ENCODE measurements at regions not wholly inside any gene's neighbourhood (a gene's known extent, or its start where the extent isn't known, plus 50 kb on each side); places are given as distances from the start of the nearest gene placed in this dataset.

DNA sequence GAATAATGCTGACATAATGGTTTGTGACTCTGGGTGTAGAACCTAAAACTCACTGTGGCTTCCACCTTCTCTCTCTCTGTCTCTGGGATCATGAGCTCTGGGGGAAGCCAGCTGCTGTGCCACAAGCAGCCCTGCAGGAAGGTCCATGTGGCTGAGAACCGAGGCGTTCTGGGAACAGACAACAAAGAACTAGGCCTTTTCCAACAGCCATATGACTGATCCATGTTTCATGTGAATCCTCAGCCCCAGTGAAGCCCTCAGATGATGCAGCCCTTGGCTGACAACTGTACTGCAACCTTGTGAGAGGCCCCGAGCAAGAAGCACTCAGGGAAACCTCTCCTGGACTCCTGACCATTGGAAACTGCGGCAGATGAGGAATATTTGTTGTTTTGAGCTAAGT lies 56.6 kb downstream of the HLA-G start:
- DNase-seq = no peak

DNA sequence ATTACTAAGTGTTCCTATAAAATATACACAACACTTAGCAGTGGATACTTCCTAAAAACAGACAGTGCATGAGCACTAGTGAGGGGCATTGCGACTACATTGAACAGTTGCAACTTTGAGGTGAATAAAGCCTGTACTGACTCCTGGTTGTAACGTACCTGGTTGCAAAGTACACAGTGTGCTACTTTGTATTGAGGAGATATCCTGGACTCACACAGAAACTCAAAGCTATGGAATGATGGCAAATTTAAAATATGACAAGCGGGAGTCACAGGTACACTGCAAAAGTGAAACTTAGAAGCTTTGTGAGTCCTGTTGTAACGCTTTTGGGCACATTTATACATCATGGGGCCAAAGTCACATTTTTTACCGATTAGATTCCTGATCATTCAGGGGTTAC lies 55.6 kb upstream of the HLA-A start:
- no peak for DNase-seq

DNA sequence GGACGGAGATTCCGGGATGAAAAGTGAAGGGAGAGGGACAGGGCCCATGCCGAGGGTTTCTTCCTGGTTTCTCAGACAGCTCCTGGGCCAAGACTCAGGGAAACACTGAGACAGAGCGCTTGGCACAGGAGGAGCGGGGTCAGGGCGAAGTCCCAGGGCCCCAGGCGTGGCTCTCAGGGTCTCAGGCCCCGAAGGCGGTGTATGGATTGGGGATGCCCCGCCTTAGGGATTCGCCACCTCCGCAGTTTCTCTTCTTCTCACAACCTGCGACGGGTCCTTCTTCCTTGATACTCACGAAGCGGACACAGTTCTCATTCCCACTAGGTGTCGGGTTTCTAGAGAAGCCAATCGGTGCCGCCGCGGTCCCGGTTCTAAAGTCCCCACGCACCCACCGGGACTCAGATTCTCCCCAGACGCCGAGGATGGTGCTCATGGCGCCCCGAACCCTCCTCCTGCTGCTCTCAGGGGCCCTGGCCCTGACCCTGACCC lies 55.0 kb upstream of the HLA-A start:
- no peak for DNase-seq

DNA sequence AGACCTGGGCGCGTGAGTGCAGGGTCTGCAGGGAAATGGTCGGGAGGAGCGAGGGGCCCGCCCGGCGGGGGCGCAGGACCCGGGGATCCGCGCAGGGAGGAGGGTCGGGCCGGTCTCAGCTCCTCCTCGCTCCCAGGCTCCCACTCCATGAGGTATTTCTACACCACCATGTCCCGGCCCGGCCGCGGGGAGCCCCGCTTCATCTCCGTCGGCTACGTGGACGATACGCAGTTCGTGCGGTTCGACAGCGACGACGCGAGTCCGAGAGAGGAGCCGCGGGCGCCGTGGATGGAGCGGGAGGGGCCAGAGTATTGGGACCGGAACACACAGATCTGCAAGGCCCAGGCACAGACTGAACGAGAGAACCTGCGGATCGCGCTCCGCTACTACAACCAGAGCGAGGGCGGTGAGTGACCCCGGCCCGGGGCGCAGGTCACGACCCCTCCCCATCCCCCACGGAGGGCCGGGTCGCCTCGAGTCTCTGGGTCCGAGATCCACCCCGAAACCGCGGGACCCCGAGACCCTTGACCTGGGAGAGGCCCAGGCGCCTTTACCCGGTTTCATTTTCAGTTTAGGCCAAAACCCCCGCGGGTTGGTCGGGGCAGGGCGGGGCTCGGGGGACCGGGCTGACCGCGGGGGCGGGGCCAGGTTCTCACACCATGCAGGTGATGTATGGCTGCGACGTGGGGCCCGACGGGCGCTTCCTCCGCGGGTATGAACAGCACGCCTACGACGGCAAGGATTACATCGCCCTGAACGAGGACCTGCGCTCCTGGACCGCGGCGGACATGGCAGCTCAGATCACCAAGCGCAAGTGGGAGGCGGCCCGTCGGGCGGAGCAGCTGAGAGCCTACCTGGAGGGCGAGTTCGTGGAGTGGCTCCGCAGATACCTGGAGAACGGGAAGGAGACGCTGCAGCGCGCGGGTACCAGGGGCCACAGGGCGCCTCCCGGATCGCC lies 54.2 kb upstream of the HLA-A start:
- DNase-seq = peak; percentile 18

Data from NCI-H774 (cell line).